H1 (cell line): ENCODE measurements at regions not wholly inside any gene's neighbourhood (a gene's known extent, or its start where the extent isn't known, plus 50 kb on each side); places are given as distances from the start of the nearest gene placed in this dataset.

Source experiments
- ATF2 ChIP-seq: IDR thresholded peaks from 2 replicates; pipeline ENCODE4 v1.6.1; 2012; ENCODE audit warnings: low read length, inconsistent platforms
- SP2 ChIP-seq: IDR thresholded peaks from 2 replicates; pipeline ENCODE4 v1.6.1; 2012; ENCODE audit warnings: mild to moderate bottlenecking, low read length, inconsistent platforms

GRCh38 chr20:19895761-19896160 lies 121.4 kb upstream of the NAA20 start (continued):
- TF ChIP-seq ATF2 (no peak), SP2 (no peak)
- TF ChIP-seq, all 59 proteins: peak for 0
